ENCODE measurements at regions not wholly inside any gene's neighbourhood (a gene's known extent, or its start where the extent isn't known, plus 50 kb on each side); places are given as distances from the start of the nearest gene placed in this dataset.

GRCh38 chr4:187715466-187715865 is 280.1 kb upstream of the ZFP42 start:
- TF ChIP-seq CTCF (conservative IDR thresholded peaks at IDR 0.05; ENCODE audit: low read depth, low read length) (no peak), POLR2A (IDR thresholded peaks at IDR 0.05; ENCODE audit: low read depth, low read length) (no peak), BHLHE40 (IDR thresholded peaks at IDR 0.05; ENCODE audit: low read depth, low read length) (no peak), CEBPB (IDR thresholded peaks at IDR 0.05; ENCODE audit: low read depth, low read length) (no peak), SMC3 (IDR thresholded peaks at IDR 0.05; ENCODE audit: low read depth, low read length) (no peak), MXI1 (IDR thresholded peaks at IDR 0.05; ENCODE audit: borderline replicate concordance, low read depth, low read length) (no peak), RAD21 (IDR thresholded peaks at IDR 0.05; ENCODE audit: low read length) (no peak), MAFK (IDR thresholded peaks at IDR 0.05; ENCODE audit: low read depth, low read length) (no peak)
